ENCODE measurements at regions not wholly inside any gene's neighbourhood (a gene's known extent, or its start where the extent isn't known, plus 50 kb on each side); places are given as distances from the start of the nearest gene placed in this dataset.
"Not testable (repeated sequence)": the region's sequence is repeated elsewhere in the genome, so short reads cannot be mapped to it uniquely, and the experiment has no call there.

GRCh38 chr4:130722361-130722760 is 1626.4 kb downstream of the C4orf33 start:
- peak; percentile 22 for DNase-seq (ENCODE audit: low spot score)
- ChIA-PET POLR2A (ENCODE audit: low non-redundant PET) (no interaction called here), CTCF (interaction anchor here (0.6 kb wide), 1 partner anchor 363 kb away, joined by 3 read pairs; no protein-coding TSS in a partner anchor)
- H3K27ac ChIP-seq: no peak overlapping the region
- TF ChIP-seq CTCF (conservative IDR thresholded peaks at IDR 0.05; ENCODE audit: low read depth): no peak

- no peak for DNase-seq (ENCODE audit: low spot score)
- no peak overlapping the region for H3K27ac ChIP-seq
- POLR2A ChIA-PET (ENCODE audit: low non-redundant PET): no interaction called here
- CTCF ChIA-PET: no interaction called here
- TF ChIP-seq CTCF (conservative IDR thresholded peaks at IDR 0.05; ENCODE audit: low read depth): no peak
These were observed 1640.7 kb downstream of the C4orf33 start for GRCh38 chr4:130736436-130737185.

GRCh38 chr4:130738233-130738632 is 1642.3 kb downstream of the C4orf33 start:
- no peak overlapping the region for H3K27ac ChIP-seq
- POLR2A ChIA-PET (ENCODE audit: low non-redundant PET): no interaction called here
- TF ChIP-seq CTCF (conservative IDR thresholded peaks at IDR 0.05; ENCODE audit: low read depth): no peak
- DNase-seq (ENCODE audit: low spot score): no peak
- CTCF ChIA-PET: no interaction called here

GRCh38 chr4:130747842-130748241 is 1651.9 kb downstream of the C4orf33 start:
- CTCF ChIA-PET: interaction anchor here (0.6 to 0.7 kb wide), 3 partner anchors 58 to 1893 kb away, joined by 3 read pairs; no protein-coding TSS in a partner anchor

GRCh38 chr4:130753926-130754325 is 1658.0 kb downstream of the C4orf33 start:
- H3K27ac ChIP-seq: no peak overlapping the region
- ChIA-PET POLR2A (ENCODE audit: low non-redundant PET) (no interaction called here), CTCF (no interaction called here)
- no peak for TF ChIP-seq CTCF (conservative IDR thresholded peaks at IDR 0.05; ENCODE audit: low read depth)
- no peak for DNase-seq (ENCODE audit: low spot score)

More at GRCh38 chr4:130747842-130748241, 1651.9 kb downstream of the C4orf33 start:
- POLR2A ChIA-PET (ENCODE audit: low non-redundant PET): no interaction called here
- DNase-seq (ENCODE audit: low spot score): peak; percentile 2
- peak; percentile 35 for TF ChIP-seq CTCF (conservative IDR thresholded peaks at IDR 0.05; ENCODE audit: low read depth)
- H3K27ac ChIP-seq: no peak overlapping the region

- no peak overlapping the region for H3K27ac ChIP-seq
- POLR2A ChIA-PET (ENCODE audit: low non-redundant PET): no interaction called here
- DNase-seq (ENCODE audit: low spot score): no peak
- CTCF ChIA-PET: no interaction called here
- no peak for TF ChIP-seq CTCF (conservative IDR thresholded peaks at IDR 0.05; ENCODE audit: low read depth)
These were observed 1664.3 kb downstream of the C4orf33 start for GRCh38 chr4:130760246-130760645.

GRCh38 chr4:130767384-130767783 is 1671.4 kb downstream of the C4orf33 start:
- POLR2A ChIA-PET (ENCODE audit: low non-redundant PET): not testable (repeated sequence)

GRCh38 chr4:130772966-130773365 is 1677.0 kb downstream of the C4orf33 start:
- H3K27ac ChIP-seq; DNase-seq (ENCODE audit: low spot score); CTCF ChIA-PET; POLR2A ChIA-PET (ENCODE audit: low non-redundant PET): not testable (repeated sequence)

More at GRCh38 chr4:130767384-130767783, 1671.4 kb downstream of the C4orf33 start:
- CTCF ChIA-PET; H3K27ac ChIP-seq; DNase-seq (ENCODE audit: low spot score): not testable (repeated sequence)
